GM19468 (cell line): ENCODE measurements at regions not wholly inside any gene's neighbourhood (a gene's known extent, or its start where the extent isn't known, plus 50 kb on each side); places are given as distances from the start of the nearest gene placed in this dataset.
"Not testable (repeated sequence)": the region's sequence is repeated elsewhere in the genome, so short reads cannot be mapped to it uniquely, and the experiment has no call there.

Experiments used
- ATAC-seq: cut with Tn5 transposase; IDR thresholded peaks from one replicate; pipeline ENCODE4 v1.9.1; 2021; ENCODE audit warnings: mild to moderate bottlenecking, moderate library complexity, moderate number of reproducible peaks; ENCODE audit not compliant: unreplicated experiment; ENCODE audit errors: extremely low read depth

DNA sequence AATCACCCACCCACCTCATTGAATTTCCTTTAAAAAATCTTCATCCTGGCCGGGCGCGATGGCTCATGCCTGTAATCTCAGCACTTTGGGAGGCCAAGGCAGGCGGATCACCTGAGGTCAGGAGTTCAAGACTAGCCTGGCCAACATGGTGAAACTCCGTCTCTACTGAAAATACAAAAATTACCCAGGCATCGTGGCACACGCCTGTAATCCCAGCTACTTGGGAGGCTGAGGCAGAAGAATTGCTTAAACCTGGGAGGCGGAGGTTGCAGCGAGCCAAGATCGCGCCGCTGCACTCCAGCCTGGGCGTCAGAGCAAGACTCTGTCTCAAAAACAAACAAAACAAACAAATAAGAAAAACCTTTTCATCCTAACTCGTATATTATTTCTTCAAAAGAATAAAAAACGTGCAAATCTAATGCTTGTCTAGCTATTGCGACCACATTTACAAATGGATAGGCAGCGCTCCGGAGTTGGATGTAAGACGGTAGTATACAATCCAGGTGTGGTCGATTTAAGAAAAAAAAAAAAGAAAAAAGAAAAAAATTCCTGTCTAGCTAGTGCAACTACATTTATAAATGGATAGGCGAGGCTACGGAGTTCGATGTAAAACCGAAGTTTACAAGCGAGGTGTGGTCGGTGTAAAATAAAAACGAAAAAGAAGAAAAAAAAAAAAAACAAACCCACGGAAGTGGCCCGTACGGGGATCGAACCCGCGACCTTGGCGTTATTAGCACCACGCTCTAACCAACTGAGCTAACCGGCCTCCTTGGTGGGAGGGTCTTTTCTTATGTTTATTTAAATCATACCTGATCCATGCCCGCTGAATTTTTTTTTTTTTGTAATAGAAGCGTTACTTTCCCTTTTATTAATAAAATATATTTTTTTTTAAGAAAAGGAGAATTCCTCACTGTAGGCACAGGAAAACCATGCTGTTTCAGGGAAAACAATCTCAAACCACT, 70.7 kb upstream of the PRSS16 start:
- no peak for ATAC-seq

DNA sequence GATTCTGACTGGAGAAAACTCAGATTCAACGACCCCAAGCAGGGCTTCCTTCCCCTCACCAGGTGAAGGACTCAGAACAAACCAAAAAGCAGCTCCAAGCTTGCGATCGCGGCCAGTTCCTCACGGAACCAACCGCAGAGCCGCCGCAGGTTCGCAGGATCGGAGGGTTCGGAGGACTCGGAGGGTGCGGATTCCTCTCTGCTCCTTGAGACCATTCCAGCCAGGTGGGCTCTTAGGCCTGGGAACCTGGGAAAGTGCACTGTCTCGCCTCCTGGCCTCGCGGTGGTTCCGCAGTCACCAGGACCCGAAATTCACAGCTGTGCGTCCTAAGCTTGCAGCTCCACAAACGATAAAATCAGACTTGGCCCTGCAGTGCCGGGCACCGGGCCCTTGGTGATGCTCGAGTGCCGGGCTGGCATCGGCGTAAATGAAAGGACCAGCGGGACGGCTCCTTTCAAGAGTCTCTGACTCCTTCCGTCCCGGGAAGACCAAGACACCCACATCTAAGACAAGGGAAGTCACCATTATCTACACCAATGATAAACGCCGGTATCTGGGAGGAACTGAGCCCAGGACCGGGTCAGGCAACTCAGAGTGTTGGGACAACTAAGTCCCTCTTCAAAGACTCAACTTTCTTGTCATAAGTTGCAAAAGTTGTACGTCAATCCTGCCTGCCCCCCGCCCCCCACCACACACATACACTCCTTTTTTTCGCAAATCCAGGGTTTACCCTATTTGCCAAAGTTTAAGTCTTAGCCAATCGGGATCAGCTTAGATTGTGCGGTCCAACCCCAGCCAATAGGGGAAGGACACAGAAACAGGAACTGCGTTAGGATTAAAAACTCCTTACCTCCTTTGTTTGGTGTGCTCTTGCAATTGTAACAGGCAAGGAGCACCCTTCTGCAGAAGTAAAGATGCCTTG, 69.8 kb upstream of the PRSS16 start:
- no peak for ATAC-seq

DNA sequence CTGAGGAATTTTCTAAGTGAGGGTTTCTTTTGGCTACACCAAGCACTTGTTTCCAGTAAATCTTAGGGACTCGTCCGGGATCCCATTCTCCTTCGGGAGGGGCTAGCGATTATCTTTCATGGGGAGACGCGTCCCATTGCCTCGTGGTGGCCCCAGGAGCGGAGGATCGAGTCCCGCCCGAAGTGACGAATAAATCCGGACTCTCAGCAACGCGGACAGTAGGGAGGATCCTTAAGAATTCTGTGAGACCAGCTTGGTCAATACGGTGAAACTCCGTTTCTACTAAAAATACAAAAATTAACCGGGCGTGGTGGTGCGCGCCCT, 69.1 kb upstream of the PRSS16 start:
- no peak for ATAC-seq

- ATAC-seq, result no peak
These were observed 68.6 kb upstream of the PRSS16 start for GRCh38 chr6:27178860-27179259.

DNA sequence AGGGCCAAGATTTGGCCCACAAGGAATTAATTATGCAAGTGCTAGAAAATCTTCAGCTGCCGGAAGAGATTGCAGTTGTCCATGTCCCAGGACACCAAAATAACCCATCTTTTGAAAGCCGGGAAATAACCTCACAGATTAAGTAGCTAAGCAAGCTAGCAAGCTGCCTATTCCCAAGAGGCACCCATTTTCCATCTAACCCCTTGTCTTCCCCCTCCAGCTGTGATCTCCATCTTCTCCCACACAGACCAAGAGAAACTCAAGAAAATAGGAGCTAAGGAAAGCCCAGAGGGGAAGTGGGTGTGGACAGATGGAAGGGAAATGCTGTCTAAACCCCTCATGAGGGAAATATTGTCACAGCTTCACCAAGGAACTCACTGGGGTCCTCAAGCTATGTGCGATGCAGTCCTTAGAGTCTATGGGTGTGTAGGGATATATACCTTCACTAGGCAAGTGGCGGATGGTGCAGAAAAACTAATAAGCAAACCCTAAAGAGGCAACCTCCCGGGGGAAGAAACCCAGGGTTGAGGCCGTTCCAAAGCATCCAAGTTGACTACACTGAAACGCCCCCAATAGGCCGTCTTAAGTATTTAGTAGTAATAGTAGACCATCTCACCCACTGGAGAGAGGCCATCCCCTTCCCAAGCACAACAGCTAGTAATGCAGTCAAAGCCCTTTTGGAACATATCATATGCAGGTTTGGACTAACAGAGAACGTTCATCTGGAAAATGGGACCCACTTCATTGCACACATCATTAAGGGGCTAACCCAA, 64.3 kb upstream of the PRSS16 start:
- ATAC-seq, result no peak

GRCh38 chr6:27187231-27188060, 60.1 kb upstream of the PRSS16 start:
- no peak for ATAC-seq

DNA sequence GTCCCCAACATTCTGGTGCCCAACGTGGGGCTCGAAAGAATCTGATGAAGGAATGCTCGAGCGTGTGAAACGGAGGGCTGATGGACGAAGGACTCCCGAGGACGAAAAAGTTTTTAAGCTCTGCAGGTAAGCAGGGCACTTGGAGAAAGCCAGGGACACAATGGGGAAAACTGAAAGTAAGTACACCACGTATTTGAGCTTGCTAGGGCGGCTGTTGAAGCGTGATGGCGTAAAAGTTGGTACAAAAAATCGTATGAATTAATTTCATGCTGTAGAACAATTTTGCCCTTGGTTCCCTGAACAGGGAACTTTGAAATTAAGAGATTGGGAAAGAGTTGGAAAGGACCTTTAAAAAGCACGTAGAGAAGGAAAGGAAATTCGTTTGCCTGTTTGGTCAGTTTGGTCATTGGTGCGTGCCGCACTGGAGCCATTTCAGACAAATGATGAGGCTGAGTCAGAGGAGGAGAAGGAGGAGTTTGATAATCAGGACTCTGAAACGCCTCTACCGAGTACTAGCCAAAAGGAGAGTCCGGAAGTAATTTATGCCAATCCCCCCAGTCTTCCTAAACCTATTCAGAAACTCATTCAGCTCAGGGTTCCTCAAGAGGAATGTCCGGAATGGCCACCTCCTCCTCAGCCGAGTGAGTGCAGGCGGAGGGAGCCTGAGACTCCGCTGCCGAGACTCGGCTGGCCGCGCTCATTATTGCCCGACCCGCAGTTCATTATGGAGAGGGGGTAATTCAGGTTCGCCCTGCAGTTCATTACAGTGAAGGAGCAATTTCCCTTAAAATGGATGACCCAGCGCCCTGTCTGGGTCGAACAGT, 59.2 kb upstream of the PRSS16 start:
- ATAC-seq, result peak; percentile 19

GRCh38 chr6:27188885-27189418, 58.5 kb upstream of the PRSS16 start:
- ATAC-seq, result peak; percentile 9

DNA sequence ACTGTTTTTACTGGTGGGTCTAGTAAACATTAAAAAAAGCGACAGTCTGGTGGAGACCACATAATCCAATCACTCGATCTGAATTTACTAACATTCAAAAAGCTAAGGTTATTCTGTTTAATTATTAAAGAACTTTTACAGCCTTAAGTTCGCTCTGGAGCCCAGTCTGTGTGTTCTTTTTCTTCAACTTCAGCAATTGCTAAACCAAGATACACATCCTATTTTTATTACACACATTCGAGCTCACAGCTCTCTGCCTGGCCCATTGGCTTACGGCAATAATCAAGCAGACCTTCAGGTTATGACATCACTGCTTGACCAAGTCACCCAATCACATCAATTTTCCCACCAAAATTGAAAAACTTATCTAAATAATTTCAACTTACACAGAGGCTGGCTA, 57.4 kb upstream of the PRSS16 start:
- no peak for ATAC-seq

DNA sequence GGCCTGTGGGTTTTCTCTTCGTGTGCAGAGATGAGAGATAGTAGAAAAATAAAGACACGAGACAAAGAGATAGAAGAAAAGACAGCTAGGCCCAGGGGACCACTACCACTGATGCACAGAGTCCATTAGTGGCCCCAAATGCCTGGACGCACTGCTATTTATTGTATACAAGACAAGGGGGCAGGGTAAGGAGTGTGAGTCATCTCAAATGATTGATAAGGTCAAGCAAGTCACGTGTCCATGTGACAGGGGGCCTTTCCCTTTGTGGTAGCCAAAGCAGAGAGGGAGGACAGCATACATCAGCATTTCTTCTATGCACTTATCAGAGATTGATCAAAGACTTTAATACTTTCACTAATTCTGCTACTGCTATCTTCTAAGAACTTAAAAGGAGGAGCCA, 53.0 kb upstream of the PRSS16 start:
- not testable (repeated sequence) for ATAC-seq

- ATAC-seq, result not testable (repeated sequence)
These were observed 52.0 kb upstream of the PRSS16 start for GRCh38 chr6:27195547-27195946.
